Gastrocnemius medialis (tissue), 4 donors: ENCODE measurements at regions not wholly inside any gene's neighbourhood (a gene's known extent, or its start where the extent isn't known, plus 50 kb on each side); places are given as distances from the start of the nearest gene placed in this dataset.

Source experiments
- POLR2A ChIP-seq, 2 donors: fragments of 450-650 bp; IDR thresholded peaks; one replicate each; pipeline ENCODE4 v1.6.1; 2017; ENCODE audit warnings: antibody characterized with exemption in 2 of 2, mild to moderate bottlenecking in 2 of 2, moderate library complexity in 2 of 2
- TF ChIP-seq, protein P1 (sequence below), 5 experiments: fragments of 450-650 bp in 3 of 5; fragments of 200-600 bp in 2 of 5; sonication (generic) in 2 of 5; IDR thresholded peaks in 4 of 5; conservative IDR thresholded peaks in 1 of 5; 1 replicate in 4 of 5; 2 replicates in 1 of 5; pipeline ENCODE4 v1.5.1; 2016 to 2019; ENCODE audit warnings: antibody characterized with exemption in 5 of 5, mild to moderate bottlenecking in 3 of 5, moderate library complexity in 3 of 5

DNA sequence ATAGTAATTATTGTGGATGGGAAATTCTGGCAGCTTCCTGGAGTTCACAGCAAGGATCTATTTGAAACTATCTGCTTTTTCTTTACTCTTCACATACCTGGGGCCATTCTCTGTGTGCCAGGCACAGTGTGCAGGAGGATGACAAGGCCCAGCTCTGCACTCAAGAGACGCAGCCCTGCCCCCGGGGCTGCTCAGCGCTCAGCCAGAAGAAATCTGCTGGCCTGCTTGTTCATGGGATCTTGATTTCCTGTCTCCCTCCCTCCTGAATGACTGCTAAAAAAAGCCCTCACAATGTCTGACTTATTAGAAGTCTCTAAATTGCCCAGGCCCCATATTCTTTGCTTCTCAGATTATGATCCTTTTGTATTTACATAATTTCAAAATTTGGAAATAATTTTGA is 210.9 kb downstream of the DCDC2C start:
- TF ChIP-seq, protein P1, sequence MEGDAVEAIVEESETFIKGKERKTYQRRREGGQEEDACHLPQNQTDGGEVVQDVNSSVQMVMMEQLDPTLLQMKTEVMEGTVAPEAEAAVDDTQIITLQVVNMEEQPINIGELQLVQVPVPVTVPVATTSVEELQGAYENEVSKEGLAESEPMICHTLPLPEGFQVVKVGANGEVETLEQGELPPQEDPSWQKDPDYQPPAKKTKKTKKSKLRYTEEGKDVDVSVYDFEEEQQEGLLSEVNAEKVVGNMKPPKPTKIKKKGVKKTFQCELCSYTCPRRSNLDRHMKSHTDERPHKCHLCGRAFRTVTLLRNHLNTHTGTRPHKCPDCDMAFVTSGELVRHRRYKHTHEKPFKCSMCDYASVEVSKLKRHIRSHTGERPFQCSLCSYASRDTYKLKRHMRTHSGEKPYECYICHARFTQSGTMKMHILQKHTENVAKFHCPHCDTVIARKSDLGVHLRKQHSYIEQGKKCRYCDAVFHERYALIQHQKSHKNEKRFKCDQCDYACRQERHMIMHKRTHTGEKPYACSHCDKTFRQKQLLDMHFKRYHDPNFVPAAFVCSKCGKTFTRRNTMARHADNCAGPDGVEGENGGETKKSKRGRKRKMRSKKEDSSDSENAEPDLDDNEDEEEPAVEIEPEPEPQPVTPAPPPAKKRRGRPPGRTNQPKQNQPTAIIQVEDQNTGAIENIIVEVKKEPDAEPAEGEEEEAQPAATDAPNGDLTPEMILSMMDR (IDR thresholded peaks at IDR 0.05 in 4 of 5, conservative IDR thresholded peaks at IDR 0.05 in 1 of 5) = no peak
- no peak for TF ChIP-seq POLR2A (IDR thresholded peaks at IDR 0.05)
